Inflammatory macrophage treated with lipopolysaccharide for 1 hour (primary cell): ENCODE measurements at regions not wholly inside any gene's neighbourhood (a gene's known extent, or its start where the extent isn't known, plus 50 kb on each side); places are given as distances from the start of the nearest gene placed in this dataset.

ENCODE experiments used
- DNase-seq, 2 donors: peaks; one replicate each; pipeline ENCODE4 v3.0.0-alpha.2; 2020 to 2022

DNA sequence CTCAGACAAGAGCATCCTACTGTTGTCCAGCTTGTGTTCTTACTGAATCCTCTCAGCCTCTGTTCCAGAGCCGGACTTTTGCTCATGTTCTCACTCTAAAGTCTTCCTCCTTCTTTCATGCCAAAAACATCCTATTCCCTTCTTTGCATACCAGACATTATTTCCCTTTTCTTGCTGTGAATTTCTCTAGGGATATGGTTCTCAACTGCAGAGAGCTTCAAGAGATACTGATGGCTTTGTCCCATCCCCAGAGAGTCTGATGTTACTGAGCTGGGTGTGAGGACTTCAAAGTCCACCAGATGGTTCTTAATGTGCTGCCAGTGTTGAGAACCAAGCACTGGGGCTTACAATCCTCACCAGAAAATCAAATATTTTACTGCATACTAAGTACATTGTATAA lies 98.6 kb upstream of the FER start:
- DNase-seq, result no peak

DNA sequence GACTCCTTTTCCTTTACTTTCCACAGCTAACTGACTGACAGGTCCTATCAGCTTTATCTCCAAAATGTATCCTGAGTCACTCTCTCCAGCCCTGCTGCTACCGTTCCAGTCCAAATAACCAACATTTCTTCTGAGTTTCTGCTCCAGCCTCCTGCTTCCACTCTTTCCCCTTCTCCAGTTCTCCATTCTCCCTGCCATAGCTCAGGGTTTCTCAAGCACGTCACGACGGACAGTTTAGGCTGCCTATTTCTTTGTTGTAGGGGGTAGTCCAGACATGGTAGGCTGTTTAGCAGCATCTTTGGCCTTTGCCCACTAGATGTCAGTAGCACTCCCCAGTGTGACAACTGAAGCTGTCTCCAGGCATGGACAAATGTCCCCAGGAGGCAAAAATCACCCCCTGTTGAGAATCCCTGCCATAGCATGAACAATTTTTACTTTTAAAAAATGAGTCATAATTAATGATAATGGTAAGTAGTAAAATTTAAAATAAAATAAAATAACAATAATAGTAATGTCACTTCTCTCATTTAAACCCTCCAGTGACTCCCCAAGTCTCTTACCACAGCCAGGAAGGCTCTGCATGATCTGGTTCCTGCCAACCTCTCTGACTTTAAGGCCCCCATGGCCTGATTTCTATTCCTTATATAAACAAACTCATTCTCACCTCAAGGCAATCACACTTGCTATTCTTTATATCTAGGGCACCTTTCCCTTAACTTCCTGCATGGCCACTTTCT lies 105.4 kb upstream of the FER start:
- peak; percentile 46 to 81 for DNase-seq

DNA sequence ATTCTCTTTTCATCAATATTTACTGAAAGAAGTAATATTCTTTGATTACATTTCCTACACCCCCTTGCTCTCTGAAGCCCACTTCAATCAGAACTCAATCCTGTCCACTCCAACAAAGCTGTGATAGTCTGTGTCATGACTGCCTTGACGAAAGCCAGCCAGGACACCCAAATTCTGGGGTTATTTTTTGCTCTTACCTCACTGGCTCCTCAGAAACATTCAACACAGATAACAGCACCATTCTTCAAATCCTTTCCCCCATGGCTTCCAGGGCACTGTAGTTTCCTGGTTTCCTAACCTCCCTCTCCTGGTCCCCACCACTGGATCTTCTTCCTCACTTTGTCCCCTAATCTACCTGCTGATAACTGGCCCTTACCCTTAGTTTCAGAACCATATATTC lies 106.1 kb upstream of the FER start:
- no peak for DNase-seq

DNA sequence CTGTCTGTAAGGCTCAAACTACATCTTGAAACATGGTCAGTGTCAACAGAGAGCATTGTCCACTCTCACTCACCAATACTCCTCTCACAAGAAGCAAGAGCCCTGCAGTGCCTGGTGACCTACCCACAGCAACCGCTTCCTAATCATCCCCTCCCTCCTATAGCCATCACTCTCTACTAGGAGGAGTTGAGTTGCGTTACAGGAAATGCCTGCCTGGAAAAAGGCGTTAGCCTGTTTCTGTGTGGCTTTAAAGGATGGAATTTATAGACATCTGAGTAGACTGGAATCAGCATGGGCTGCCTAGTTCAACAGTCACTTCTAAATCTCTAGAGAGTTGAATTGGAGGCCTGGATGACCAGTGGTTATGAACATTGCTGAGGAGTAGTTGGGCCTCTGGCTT lies 108.3 kb upstream of the FER start:
- no peak for DNase-seq

DNA sequence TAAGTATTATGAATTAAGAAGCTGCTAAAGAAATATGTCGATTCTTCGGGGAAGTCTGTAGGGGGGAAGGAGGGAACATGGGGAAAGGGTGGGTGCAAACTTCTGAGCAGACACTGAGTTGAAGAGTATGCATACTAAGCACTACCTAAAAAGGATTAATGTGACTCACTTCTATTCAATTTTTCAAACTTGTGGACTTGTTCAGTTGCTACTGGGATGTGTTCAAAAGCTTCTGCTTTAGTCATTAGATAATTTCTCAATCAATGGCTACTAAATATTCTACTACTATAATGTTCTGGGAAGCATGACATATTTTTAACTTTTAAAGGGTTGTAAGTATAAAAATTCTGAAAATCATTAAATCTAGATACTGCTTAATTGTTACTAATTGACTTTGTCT lies 109.7 kb upstream of the FER start:
- DNase-seq, result no peak

DNA sequence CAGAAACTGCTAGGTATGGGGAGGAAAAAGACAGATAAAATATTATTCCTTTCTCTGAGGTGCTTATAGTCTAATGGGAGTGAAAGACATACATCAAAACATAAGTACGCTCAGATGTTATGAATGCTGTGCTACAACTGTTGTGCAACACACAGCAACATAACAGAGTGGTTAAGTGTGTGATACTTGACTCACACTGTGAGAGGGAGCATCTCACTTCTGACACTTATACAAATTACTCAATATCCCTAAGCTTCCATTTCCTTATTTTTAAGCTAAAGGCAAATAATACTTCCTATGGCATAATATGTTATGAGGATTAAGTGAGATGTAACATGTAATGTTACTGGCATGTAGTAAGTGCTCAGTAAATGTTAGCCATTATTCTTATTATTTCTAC lies 110.6 kb upstream of the FER start:
- DNase-seq, result peak; percentile 61 to 72

DNA sequence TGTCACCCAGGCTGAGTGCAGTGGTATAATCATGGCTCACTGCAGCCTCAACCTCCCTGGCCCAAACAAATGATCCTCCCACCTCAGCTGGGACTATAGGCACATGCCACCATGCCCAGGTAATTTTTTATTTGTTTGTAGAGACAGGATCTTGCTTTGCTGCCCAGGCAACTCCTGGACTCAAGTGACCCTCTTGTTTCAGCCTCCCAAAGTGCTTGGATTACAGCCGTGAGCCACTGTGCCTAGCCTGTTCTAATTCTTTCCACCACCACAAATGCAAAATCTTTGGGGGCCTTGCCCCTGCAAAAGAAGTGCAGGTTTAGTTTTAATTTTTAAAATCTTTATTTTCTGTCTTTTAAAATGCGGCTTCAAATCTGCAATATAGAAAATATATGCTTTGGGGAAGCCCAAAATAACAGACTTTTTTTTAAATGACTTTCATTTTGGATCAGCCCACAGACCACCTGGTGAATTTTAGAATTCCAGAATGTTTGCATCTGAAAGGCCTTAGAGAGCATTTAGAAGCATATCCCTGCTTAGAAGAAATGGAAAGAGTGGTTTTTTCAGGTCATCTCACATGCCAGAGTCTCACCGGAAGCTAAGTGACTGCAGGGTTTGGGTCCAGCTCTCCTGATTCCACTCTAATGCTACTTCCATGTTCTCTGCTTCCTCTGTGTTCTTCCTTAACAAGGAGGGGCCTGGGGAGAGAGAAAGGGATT lies 111.4 kb upstream of the FER start:
- no peak for DNase-seq

DNA sequence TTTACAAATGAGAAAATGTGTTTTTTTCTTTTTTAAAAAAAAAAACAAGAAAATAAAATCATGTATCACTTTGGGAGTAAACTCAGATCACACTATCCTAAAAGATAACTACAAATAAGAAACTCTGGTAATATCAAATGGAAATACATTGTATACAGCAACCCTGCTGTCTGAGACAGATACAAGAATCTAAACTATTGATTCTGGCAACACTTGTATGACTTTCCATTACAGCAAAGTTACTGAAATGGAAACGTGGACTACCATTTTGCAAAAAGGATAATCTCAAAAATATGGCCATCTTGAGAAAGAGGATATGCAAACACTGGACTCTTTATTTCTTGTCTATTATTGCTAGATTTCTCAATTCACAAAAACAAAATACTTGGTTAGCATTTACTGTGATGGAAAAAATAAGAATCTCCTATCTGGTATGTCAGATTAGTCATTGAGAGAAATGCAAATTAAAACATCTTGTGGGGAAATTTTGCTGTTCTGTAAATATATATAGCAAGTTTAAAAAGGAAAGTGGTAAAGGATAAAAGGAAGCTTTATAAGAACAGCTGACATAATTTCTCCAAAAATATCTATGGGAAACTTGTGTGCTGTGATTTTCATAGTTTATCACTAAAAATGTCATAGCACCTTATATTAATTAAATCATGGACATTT lies 112.9 kb upstream of the FER start:
- DNase-seq, result peak; percentile 26 to 36

DNA sequence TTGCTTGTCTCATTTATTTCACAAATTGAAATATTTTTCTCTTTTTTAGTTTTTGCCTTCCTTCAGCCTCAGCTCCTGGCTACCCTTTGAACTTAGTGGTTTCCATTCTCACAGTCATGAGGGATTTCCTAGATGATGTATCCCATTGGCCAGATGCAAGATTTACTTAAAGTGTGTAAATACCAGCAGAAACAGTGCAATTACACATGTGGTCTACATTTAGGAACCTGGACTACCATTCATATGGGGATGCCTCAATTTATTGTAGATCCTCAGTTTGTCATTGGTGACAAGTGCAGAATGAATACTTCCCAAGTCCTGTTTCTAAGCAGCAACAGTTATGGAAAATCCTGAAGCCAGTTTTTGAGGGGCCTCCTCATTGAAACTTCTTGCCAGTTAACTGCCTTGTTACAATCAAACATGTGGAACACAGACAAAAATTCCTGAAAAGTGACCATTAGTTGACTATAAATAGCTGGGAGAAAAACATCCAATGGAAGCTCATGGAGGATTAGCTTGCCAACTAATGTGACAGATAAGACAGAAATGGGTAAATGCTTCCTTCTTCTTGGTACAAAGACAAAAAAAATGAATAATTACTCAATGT lies 113.6 kb upstream of the FER start:
- peak in 1 of 2 donors; percentile 4 for DNase-seq

DNA sequence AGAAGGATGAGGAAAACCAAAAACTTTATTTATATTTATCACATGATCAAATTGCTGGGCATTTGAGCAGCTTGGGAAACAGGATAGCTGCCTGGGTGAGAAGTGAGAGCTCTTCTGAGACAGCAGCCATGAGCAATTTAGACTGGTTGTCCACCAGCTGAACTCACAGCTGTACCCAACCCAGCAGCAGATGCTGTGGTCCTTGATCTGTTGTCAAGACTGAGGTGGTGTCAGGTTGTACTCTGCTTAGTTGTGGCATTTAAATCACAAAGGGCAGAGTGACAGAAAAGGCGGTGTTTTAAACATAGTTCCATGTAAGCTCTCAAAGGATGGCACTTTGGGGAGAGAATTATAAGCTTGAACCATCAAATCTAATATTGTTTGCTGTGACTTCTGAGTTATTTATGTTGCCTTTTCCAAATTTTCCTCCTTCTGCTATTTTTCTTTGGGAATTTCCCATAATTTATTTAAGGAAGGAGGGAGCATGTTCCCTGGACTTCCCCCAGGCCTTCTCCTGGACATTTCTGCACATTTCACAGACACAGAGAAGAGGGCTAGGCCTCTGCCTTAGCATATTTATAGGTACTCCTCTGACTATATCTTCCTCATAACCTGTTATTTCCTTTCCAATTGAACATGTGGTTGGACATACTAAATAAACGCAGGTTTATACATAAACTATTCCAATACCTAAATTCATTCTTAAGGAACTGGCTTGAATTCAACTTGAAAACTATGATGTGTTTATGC lies 117.7 kb upstream of the FER start:
- no peak for DNase-seq

DNA sequence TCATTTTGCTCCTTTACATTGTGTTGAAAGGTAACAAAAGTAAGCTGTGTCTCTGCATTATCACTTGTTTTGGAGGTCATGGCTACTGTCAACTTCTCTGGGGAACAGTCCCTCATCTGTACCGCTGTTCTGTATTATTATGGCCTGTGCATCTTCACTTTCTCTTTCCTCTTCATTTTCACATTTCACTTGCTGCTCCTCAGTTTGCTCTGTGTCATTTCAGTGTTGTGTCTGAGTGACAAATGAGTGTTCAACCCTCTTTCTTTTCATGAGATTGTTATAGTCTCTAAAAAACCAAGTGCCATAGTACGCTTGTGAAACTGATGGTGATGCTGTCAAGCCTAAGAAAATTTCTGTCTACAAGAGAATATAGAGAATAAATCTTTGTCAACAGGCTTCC lies 122.0 kb upstream of the FER start:
- DNase-seq, result no peak

DNA sequence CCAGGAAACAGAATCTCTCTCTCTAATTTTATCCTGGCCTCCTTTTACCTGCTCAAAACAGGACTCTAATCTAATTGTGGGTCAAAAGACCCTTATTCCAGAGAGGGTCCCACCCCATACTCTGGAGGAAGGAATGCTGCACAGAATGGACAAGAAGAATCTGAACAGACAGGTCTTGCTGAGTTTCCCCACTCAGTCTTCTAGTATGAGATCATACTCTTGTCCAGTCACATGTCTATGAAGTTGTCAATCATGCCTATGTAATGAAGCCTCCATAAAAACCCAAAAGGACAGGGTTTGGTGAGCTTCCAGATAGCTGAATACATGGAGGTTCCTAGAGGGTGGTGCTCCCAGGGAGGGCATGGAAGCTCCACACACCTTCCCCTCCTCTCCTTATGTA lies 123.9 kb upstream of the FER start:
- no peak for DNase-seq

DNA sequence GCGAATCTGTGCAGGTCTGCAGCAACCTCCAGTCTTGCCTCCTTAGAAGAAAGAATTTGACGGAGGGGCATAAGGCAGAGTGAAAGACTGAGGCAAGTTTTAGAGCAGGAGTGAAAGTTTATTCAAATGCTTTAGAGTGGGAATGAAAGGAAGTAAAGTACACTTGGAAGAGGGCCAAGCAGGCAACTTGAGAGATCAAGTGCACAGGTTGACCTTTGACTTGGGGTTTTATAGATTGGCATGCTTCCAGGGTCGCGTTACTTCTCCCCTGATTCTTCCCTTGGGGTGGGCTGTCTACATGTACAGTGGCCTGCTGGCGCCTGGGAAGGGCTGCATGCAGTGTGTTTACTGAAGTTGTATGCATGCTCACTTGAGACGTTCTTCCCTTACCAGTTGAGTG lies 127.2 kb upstream of the FER start:
- no peak for DNase-seq

DNA sequence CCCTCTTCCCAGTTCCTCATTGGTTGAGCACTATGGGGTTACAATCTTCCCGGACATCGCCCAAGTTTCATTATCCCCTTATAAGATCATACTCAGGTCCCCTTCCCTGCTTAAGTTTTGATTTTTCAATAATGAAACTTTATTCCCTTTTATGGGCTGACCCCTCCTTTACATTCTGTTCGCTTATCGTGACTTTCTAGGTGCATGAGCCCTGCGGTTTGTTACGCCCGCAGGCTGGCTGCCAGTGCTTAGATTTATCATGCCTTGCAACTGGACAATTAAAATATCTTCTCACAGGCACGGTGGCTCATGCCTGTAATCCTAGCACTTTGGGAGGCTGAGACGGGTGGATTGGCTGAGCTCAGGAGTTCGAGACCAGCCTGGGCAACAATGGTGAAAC lies 127.9 kb upstream of the FER start:
- DNase-seq, result no peak

DNA sequence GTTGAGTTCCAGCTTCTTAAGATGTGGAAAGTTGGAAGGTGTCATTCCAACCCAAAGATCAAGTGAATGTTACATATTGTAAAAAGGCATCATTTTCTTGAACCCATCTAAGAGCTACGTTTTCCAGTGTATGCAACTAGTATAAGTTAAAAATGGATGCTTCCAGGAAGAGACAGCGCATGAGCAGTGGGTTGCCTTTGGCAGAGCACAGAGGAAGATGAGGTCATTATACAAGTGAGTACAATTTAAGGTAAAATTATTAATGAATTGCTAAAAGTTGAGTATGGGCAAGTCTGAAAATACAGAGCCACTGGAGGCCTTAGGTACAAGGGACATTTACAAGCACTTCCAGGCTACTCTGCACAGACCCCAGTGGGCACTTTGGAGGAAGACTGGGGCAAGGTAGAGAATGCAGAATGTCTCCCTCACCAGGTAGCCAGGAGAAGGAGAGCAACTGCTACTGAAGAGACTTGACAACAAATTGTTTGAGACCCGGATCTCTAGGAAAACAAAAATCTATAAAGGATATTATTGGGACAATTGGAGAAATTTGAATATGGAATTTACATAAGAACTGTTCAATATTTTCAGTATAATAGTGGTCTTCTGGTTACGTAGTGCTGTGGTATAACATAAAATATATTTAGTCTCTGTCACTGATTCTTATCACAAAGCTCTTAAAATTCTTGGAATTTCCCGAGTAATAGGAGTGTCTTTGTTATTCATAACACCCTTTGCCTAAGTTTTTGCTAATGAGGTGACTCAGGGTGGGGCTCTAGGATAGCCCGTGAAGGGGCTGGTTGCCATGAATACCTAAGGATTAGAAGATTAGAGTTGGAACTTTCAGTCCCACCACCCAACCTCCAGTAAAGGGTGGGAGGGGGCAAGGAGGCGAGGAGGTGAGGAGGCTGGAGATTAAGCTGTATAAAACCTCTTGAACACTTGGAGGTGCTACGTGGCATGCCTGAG lies 129.9 kb upstream of the FER start:
- DNase-seq, result no peak

DNA sequence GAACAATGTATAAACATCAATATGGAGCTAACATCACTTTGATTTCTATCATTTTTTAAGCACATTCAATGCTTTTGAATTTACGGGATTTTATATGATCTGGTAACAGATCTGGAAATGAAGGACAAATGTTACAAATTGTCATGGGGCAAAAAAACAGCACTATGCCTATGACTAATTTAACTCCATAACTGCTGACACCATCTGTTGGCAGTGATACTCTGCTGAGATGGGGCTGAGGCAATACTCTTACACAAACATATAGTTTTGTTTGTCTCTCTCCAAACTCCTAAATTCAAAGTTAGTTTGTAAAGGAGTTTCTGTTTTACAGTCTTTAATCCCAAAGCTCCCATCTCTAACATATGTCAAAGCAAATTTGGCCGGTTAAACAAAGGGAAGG lies 132.5 kb upstream of the FER start:
- DNase-seq, result no peak

DNA sequence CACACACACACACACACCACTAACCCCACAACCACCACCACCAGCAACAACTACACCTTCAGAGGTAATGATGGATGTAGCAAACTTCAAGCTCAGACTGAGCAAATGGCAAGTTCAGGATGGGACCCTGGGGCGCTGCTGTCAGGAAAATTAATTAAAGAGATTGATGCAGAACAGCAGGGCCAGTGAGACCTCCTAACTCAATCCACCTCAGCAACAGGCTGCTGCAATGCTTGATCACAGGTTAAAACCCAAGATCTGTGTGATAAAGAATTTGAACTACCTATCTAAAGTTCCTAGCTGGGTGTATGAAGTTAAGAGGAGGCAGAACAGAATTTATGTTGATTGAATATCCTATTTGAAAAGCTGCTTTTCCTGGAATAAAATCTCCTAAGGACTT lies 140.3 kb upstream of the FER start:
- no peak for DNase-seq

DNA sequence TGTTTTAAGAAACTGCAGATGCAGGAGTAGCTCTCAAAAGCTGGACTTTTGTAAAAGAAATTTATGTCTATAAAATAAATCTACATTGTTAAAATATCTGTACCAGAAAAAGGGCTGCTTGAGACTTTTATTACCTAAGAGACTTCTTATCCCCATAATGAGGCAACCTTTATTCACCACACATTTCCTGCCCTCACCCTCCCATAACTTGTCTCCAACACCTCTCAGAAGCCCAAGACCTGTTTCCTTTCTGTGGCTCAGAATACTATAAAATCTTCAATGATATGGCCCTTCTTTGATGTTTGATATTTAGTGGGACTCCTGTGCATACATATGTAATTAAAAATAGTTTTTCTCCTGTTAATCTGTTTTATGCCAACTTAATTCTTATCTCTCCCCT lies 141.5 kb upstream of the FER start:
- no peak for DNase-seq

DNA sequence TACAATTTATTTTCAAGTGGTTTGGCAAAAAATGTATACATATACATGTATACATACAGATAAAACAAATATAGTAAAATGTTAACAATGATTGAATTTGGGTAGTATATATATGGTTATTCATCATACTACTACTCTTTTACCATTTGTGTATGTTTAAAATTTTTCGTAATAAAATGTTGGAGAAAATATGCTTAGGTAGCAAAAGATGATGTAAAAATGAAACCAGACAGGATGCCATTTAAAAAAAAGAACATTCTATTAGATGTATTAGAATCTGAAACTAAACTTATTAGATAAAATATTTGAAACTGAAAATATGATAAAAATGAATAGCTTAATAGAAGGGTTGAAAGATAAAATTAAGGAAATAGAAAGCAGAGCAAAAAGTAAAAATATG lies 144.9 kb upstream of the FER start:
- DNase-seq, result no peak

DNA sequence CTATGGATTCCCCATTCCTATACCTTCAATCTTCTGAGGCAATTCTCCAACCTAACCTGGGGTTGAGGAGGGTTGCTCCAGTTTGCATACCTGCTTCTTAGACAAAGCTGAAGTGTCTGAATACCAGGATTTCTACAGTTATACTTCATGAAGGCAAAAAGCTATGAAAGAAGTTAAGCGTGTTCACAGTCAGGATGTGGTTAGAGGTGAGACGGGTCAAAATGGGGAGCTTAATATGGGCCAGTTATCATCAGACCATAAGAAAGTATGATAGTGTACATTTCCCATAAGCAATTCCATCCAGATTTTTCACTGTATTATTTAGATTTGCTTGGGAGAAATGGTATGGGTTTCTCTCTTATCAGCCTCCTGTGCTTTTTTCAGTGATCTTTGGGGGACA lies 156.9 kb upstream of the FER start:
- no peak for DNase-seq

DNA sequence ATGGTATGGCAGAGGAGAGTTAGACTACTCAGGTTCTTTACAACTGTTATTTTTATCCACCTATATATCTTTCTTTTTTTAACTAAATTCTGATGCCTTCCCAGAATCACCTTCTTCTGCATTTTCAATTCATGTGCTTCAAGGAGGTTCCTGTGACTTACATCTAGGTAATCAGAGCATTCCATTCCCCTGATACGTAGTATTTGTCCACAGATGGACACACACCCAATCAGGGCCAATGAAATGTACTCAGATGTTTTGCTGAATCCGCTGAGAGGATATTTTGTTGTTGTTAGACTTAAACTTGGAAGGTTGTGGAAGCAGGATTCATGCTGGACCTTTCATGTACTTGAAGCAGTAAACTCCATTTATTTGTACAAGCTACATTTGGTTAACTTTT lies 159.4 kb upstream of the FER start:
- DNase-seq, result no peak

DNA sequence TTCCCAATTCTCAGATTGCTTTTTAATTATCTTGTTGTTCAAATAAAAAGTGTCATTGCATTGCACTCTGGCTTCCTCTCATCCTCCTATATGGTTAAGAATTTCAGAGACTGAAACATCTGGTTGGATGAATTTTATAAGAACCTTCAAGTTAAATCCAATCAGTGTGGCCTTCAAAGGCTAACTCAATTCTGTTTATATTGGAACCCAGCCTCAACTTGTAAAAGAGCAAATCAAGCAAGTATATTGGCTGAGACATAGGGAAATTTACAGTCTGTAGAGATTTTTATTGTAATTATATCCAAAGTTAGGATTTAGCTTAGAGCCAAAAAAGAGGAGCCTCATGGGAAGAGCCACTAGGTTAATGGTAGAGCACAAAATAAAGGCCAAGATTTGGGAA lies 159.9 kb upstream of the FER start:
- no peak for DNase-seq
